Astrocyte (in vitro differentiated cells and primary cell): ENCODE measurements at regions not wholly inside any gene's neighbourhood (a gene's known extent, or its start where the extent isn't known, plus 50 kb on each side); places are given as distances from the start of the nearest gene placed in this dataset.

Experiments
- CTCF ChIP-seq: IDR thresholded peaks from 2 replicates; pipeline ENCODE4 v1.5.1; 2011; ENCODE audit warnings: low read depth, mild to moderate bottlenecking, inconsistent platforms, low read length, moderate library complexity; ENCODE audit not compliant: insufficient read depth
- EZH2 ChIP-seq: IDR thresholded peaks from 2 replicates; pipeline ENCODE4 v1.6.1; 2012; ENCODE audit warnings: mild to moderate bottlenecking, low read length, inconsistent platforms; ENCODE audit not compliant: insufficient read depth

GRCh38 chr2:12455661-12456060 is 261.1 kb upstream of the TRIB2 start:
- TF ChIP-seq CTCF (no peak), EZH2 (no peak)
